CD14-positive monocyte (primary cell): ENCODE measurements at regions not wholly inside any gene's neighbourhood (a gene's known extent, or its start where the extent isn't known, plus 50 kb on each side); places are given as distances from the start of the nearest gene placed in this dataset.
"Not testable (repeated sequence)": the region's sequence is repeated elsewhere in the genome, so short reads cannot be mapped to it uniquely, and the experiment has no call there.

Experiments
- DNase-seq, 3 donors: peaks; one replicate each; pipeline ENCODE4 v3.0.0-alpha.2; 2011 to 2022
- H2AFZ ChIP-seq: 2 replicates; pipeline ENCODE4 v1.6.0; 2012; ENCODE audit warnings: mild to moderate bottlenecking, low read depth, low read length, inconsistent platforms; ENCODE audit not compliant: insufficient read depth, poor library complexity, severe bottlenecking
- H3K27ac ChIP-seq, 2 donors: 1 replicate in 1 of 2; 2 replicates in 1 of 2; pipeline ENCODE4 v1.5.1; 2012 to 2013; ENCODE audit warnings: low read length in 2 of 2, control low read depth in 1 of 2, inconsistent platforms in 1 of 2, low read depth in 1 of 2, mild to moderate bottlenecking in 1 of 2
- H3K27me3 ChIP-seq, 2 donors: one replicate each; pipeline versions ENCODE4 v1.6.0 to v1.6.1; 2011 to 2013; ENCODE audit warnings: low read length in 2 of 2; ENCODE audit not compliant: control insufficient read depth in 2 of 2, insufficient read depth in 2 of 2
- H3K36me3 ChIP-seq, 2 donors: replicated peaks in 1 of 2; 1 replicate in 1 of 2; 2 replicates in 1 of 2; pipeline versions ENCODE4 v1.5.1 to v1.6.1; 2012 to 2013; ENCODE audit warnings: low read length in 2 of 2, control low read depth in 1 of 2, inconsistent platforms in 1 of 2, mild to moderate bottlenecking in 1 of 2; ENCODE audit not compliant: insufficient read depth in 2 of 2, control insufficient read depth in 1 of 2
- H3K4me1 ChIP-seq, 2 donors: 1 replicate in 1 of 2; 2 replicates in 1 of 2; pipeline versions ENCODE4 v1.5.1 to v1.6.1; 2012 to 2013; ENCODE audit warnings: low read length in 2 of 2, control low read depth in 1 of 2, inconsistent platforms in 1 of 2, mild to moderate bottlenecking in 1 of 2, moderate library complexity in 1 of 2; ENCODE audit not compliant: insufficient read depth in 2 of 2, control insufficient read depth in 1 of 2
- H3K4me2 ChIP-seq: replicated peaks from 2 replicates; pipeline ENCODE3; 2012; ENCODE audit warnings: low read length, moderate library complexity, mild to moderate bottlenecking; ENCODE audit not compliant: poor library complexity, severe bottlenecking; ENCODE audit errors: extremely low read depth
- H3K4me3 ChIP-seq, 3 experiments: fragments of 200-600 bp in 1 of 3; sonication (generic) in 1 of 3; replicated peaks in 1 of 3; 1 replicate in 2 of 3; 2 replicates in 1 of 3; pipeline ENCODE4 v1.5.1; 2011 to 2013; ENCODE audit warnings: low read length in 3 of 3, mild to moderate bottlenecking in 3 of 3, control low read depth in 2 of 3, low read depth in 2 of 3, inconsistent platforms in 1 of 3, moderate library complexity in 1 of 3
- H3K79me2 ChIP-seq: 2 replicates; pipeline ENCODE4 v1.6.0; 2012; ENCODE audit warnings: mild to moderate bottlenecking, control low read depth, inconsistent platforms, low read length, moderate library complexity; ENCODE audit not compliant: insufficient read depth
- H3K9ac ChIP-seq: 2 replicates; pipeline ENCODE4 v1.6.0; 2017; ENCODE audit warnings: low read length, mild to moderate bottlenecking; ENCODE audit not compliant: insufficient read depth, poor library complexity, severe bottlenecking
- H3K9me3 ChIP-seq, 2 donors: replicated peaks in 1 of 2; 1 replicate in 1 of 2; 2 replicates in 1 of 2; pipeline versions ENCODE4 v1.5.1 to v1.6.1; 2012 to 2013; ENCODE audit warnings: low read length in 2 of 2, control low read depth in 1 of 2; ENCODE audit not compliant: control insufficient read depth in 1 of 2, insufficient read depth in 1 of 2
- H4K20me1 ChIP-seq: 2 replicates; pipeline ENCODE4 v1.6.0; 2012; ENCODE audit warnings: mild to moderate bottlenecking, low read length, control low read depth, moderate library complexity; ENCODE audit not compliant: insufficient read depth
- H3K27ac Mint-ChIP-seq, 7 donors: one replicate each; pipeline ENCODE4 v1.8.0; 2020; ENCODE audit warnings: mild to moderate bottlenecking in 7 of 7, mixed read lengths in 7 of 7, moderate library complexity in 6 of 7, inconsistent platforms in 2 of 7
- H3K27me3 Mint-ChIP-seq, 3 donors: one replicate each; pipeline ENCODE4 v1.8.0; 2021 to 2022; ENCODE audit warnings: low read depth in 3 of 3, mild to moderate bottlenecking in 3 of 3, mixed read lengths in 3 of 3, moderate library complexity in 3 of 3, inconsistent platforms in 1 of 3
- H3K36me3 Mint-ChIP-seq, 2 donors: one replicate each; pipeline ENCODE4 v1.8.0; 2020; ENCODE audit warnings: mixed read lengths in 2 of 2, inconsistent platforms in 1 of 2, mild to moderate bottlenecking in 1 of 2
- H3K4me1 Mint-ChIP-seq: one replicate; pipeline ENCODE4 v1.8.0; 2020; ENCODE audit warnings: mild to moderate bottlenecking, mixed read lengths
- H3K4me3 Mint-ChIP-seq, 2 donors: one replicate each; pipeline ENCODE4 v1.8.0; 2020; ENCODE audit warnings: mild to moderate bottlenecking in 2 of 2, mixed read lengths in 2 of 2, moderate library complexity in 1 of 2
- H3K9me3 Mint-ChIP-seq, 7 donors: one replicate each; pipeline ENCODE4 v1.8.0; 2020 to 2022; ENCODE audit warnings: mixed read lengths in 7 of 7, mild to moderate bottlenecking in 6 of 7, moderate library complexity in 6 of 7, inconsistent platforms in 2 of 7
- WGBS: methylation state at CpG from one replicate; pipeline ENCODE4 v1.1.5; 2013; ENCODE audit warnings: missing lambda C conversion rate; ENCODE audit not compliant: insufficient coverage; 5-methylcytosine and 5-hydroxymethylcytosine counted together
- intact Hi-C, 2 donors: fragments of 100-400 bp; cut with micrococcal nuclease; formaldehyde crosslinking; loops; one replicate each; pipeline versions ENCODE4 v1.15.0 to v1.15.1; 2023
- TF ChIP-seq, protein P1 (sequence below): fragments of 200-600 bp; IDR thresholded peaks from one replicate; pipeline ENCODE4 v1.8.0; 2022; ENCODE audit warnings: antibody characterized with exemption, mild to moderate bottlenecking

DNA sequence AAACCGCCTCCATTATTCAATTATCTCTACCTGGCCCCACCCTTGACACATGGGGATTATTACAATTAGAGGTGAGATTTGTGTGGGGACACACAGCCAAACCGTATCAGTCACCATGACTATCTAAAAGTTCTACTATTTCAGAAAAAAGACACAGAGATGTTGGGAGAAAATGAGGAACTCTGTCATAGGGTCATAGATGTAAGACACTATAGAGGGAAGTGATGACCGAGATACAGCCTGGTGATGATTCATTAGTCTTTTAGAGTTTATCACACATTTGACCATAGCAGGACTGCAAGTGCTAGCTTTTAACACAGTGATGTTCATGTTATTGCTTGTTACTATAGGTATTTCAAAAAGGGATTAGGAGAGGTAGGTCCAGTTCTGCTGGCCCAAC lies 357.0 kb upstream of the AADAT start:
- TF ChIP-seq, protein P1, sequence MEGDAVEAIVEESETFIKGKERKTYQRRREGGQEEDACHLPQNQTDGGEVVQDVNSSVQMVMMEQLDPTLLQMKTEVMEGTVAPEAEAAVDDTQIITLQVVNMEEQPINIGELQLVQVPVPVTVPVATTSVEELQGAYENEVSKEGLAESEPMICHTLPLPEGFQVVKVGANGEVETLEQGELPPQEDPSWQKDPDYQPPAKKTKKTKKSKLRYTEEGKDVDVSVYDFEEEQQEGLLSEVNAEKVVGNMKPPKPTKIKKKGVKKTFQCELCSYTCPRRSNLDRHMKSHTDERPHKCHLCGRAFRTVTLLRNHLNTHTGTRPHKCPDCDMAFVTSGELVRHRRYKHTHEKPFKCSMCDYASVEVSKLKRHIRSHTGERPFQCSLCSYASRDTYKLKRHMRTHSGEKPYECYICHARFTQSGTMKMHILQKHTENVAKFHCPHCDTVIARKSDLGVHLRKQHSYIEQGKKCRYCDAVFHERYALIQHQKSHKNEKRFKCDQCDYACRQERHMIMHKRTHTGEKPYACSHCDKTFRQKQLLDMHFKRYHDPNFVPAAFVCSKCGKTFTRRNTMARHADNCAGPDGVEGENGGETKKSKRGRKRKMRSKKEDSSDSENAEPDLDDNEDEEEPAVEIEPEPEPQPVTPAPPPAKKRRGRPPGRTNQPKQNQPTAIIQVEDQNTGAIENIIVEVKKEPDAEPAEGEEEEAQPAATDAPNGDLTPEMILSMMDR, result no peak
- no peak overlapping the region for H3K9ac ChIP-seq
- 83% methylated on average over 1 of the region's 3 CpGs for WGBS

DNA sequence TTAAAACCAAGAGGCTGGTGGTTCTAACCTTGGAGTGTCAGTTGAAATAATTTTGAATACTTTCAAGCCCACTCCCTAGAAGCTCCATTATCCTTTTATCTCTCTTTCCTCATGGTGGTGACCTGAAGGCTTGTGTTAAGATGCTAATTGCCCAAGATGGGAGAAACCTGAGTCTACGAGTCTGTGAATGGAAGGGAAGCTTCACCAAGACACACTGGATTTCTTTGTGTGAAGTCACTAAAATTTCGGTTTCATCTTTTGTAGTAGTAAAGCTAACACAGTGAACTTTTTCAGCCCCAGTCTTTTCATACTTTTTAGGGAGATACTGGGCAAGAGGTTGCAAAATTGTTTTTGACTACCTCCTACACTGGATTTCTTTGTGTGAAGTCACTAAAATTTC lies 351.4 kb upstream of the AADAT start:
- H3K4me3 Mint-ChIP-seq, H3K4me1 ChIP-seq, H3K9ac ChIP-seq, H4K20me1 ChIP-seq, H3K4me1 Mint-ChIP-seq, H3K9me3 Mint-ChIP-seq, H3K27me3 ChIP-seq, H3K27me3 Mint-ChIP-seq, intact Hi-C loops, H3K36me3 Mint-ChIP-seq, DNase-seq, H3K36me3 ChIP-seq, H3K79me2 ChIP-seq, H2AFZ ChIP-seq, H3K4me3 ChIP-seq, H3K27ac Mint-ChIP-seq, H3K9me3 ChIP-seq, H3K4me2 ChIP-seq, H3K27ac ChIP-seq: not testable (repeated sequence)
- WGBS, result no CpG with 5 or more reads among the region's 2 CpGs

More for the DNA sequence above, 357.0 kb upstream of the AADAT start:
- Histone ChIP-seq H3K36me3 (no peaks in the 10 kb centered on the region), H3K79me2 (no peaks in the 10 kb centered on the region), H2AFZ (no peak overlapping the region), H3K4me3 (no peak overlapping the region), H3K4me1 (no peaks in the 10 kb centered on the region), H4K20me1 (no peaks in the 10 kb centered on the region), H3K27ac (no peak overlapping the region), H3K27me3 (no peaks in the 10 kb centered on the region), H3K9me3 (no peaks in the 10 kb centered on the region), H3K4me2 (no peak overlapping the region)
- Mint-ChIP-seq H3K27ac (no peak overlapping the region), H3K36me3 (no peaks in the 10 kb centered on the region), H3K27me3 (peaks cover 0 to 1% (median 0%) of the 10 kb centered on the region in 3 donors), H3K9me3 (peaks cover 2 to 4% (median 4%) of the 10 kb centered on the region in 7 donors), H3K4me3 (no peak overlapping the region), H3K4me1 (no peaks in the 10 kb centered on the region)
- no peak for DNase-seq
- intact Hi-C loops, result no loop called here
